Activated CD8-positive, alpha-beta T cell treated with anti-CD3 and anti-CD28 coated beads for 36 hours (primary cell): ENCODE measurements at regions not wholly inside any gene's neighbourhood (a gene's known extent, or its start where the extent isn't known, plus 50 kb on each side); places are given as distances from the start of the nearest gene placed in this dataset.

ENCODE experiments used
- ATAC-seq: fragments of 200-7000 bp; cut with Tn5 transposase; one replicate; pipeline ENCODE4 v1.10.0; 2021; ENCODE audit warnings: mild to moderate bottlenecking, moderate library complexity
- CTCF ChIA-PET: fragments of 350-600 bp; sonication (Branson Sonifier 250); formaldehyde crosslinking; loops from one replicate; lab custom pipeline; 2021; ENCODE audit warnings: antibody characterized with exemption; lab: Charles Lee
- POLR2A ChIA-PET: fragments of 350-600 bp; sonication (Branson Sonifier 250); formaldehyde crosslinking; loops from one replicate; lab custom pipeline; 2021; ENCODE audit warnings: antibody characterized with exemption; lab: Charles Lee
- DNase-seq: peaks from one replicate; pipeline ENCODE4 v3.0.0-alpha.2; 2020
- H3K27ac Mint-ChIP-seq: one replicate; pipeline ENCODE4 v1.8.0; 2021; ENCODE audit warnings: mild to moderate bottlenecking, mixed read lengths
- H3K27me3 Mint-ChIP-seq: one replicate; pipeline ENCODE4 v1.8.0; 2021; ENCODE audit warnings: mixed read lengths
- H3K36me3 Mint-ChIP-seq: one replicate; pipeline ENCODE4 v1.8.0; 2021; ENCODE audit warnings: low read depth, mixed read lengths
- H3K4me1 Mint-ChIP-seq: one replicate; pipeline ENCODE4 v1.8.0; 2021; ENCODE audit warnings: low read depth, mixed read lengths
- H3K4me3 Mint-ChIP-seq: one replicate; pipeline ENCODE4 v1.8.0; 2021; ENCODE audit warnings: mild to moderate bottlenecking, moderate library complexity, mixed read lengths
- H3K9me3 Mint-ChIP-seq: one replicate; pipeline ENCODE4 v1.8.0; 2021; ENCODE audit warnings: mixed read lengths
- intact Hi-C: fragments of 100-400 bp; cut with micrococcal nuclease; formaldehyde crosslinking; loops from one replicate; pipeline ENCODE4 v1.10.0; 2022
- TF ChIP-seq, protein P1 (sequence below): fragments of 200-600 bp; IDR thresholded peaks from one replicate; pipeline ENCODE4 v1.8.0; 2022; ENCODE audit warnings: antibody characterized with exemption, mild to moderate bottlenecking

DNA sequence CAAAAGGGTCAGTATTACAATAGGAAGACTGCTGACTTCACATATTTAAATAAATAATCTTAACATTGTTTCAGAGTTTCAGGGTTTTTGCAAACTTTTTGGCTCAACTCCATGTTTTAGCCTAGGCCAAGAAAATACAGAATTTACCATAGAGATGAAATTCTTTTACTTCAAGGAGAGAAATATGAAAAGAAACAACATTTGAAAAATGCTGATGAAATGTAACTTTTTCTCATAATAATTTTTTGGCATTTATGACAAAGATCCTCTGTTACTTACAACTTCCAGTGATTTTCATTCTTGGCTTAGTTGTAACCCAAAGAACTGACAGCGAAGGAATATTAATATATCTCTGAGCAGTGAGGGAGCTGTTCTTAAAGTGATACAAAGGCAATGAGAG lies 316.1 kb upstream of the EMCN start:
- TF ChIP-seq, protein P1, sequence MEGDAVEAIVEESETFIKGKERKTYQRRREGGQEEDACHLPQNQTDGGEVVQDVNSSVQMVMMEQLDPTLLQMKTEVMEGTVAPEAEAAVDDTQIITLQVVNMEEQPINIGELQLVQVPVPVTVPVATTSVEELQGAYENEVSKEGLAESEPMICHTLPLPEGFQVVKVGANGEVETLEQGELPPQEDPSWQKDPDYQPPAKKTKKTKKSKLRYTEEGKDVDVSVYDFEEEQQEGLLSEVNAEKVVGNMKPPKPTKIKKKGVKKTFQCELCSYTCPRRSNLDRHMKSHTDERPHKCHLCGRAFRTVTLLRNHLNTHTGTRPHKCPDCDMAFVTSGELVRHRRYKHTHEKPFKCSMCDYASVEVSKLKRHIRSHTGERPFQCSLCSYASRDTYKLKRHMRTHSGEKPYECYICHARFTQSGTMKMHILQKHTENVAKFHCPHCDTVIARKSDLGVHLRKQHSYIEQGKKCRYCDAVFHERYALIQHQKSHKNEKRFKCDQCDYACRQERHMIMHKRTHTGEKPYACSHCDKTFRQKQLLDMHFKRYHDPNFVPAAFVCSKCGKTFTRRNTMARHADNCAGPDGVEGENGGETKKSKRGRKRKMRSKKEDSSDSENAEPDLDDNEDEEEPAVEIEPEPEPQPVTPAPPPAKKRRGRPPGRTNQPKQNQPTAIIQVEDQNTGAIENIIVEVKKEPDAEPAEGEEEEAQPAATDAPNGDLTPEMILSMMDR: no peak
- ChIA-PET POLR2A (no interaction called here), CTCF (no interaction called here)
- no peak overlapping the region for H3K27ac Mint-ChIP-seq
- ATAC-seq: no peak
- H3K9me3 Mint-ChIP-seq: no peaks in the 10 kb centered on the region
- no peak for DNase-seq
- intact Hi-C loops: no loop called here
- H3K36me3 Mint-ChIP-seq: no peaks in the 10 kb centered on the region
- peaks cover 3% of the 10 kb centered on the region for H3K27me3 Mint-ChIP-seq
- H3K4me3 Mint-ChIP-seq: no peak overlapping the region
- no peaks in the 10 kb centered on the region for H3K4me1 Mint-ChIP-seq

DNA sequence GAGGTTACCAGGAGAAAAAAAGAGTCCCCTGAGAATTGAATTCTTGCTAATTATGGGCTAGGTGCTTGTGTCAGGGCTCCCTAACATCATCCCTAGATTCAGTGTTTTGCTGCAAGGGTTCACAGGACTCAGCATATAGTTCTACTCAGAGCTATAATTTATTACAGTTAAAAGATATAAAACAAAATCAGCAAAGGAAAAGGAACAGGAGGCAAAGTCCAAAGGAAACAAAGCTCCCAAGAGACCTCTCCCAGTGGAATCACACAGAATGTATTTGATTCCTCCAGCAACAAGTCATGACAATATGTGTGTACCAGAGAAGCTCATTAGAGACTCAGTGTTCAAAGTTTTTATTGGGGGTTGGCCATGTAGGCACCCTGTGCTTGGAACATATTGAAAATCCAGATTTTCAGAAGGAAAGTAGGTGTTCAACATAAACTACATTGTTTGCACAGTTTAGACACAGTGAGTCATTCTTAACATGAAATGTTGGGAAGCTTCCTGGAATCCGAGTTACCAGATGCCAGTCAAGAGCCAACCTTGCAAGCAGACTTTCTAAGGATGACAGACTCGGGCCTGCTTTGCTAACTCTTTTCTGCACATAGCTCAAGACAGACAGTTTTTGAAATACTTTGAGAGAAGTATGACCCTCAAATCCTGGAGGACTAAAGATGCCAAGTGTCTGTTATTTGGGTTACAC lies 311.3 kb upstream of the EMCN start:
- no peak overlapping the region for H3K4me3 Mint-ChIP-seq
- ChIA-PET POLR2A (interaction anchor here (0.6 kb wide), 1 partner anchor 135 kb away, joined by 3 read pairs; no protein-coding TSS in a partner anchor), CTCF (no interaction called here)
- H3K4me1 Mint-ChIP-seq: no peaks in the 10 kb centered on the region
- intact Hi-C loops: no loop called here
- peaks cover 4% of the 10 kb centered on the region for H3K9me3 Mint-ChIP-seq
- ATAC-seq: no peak
- H3K36me3 Mint-ChIP-seq: no peaks in the 10 kb centered on the region
- no peak for DNase-seq
- H3K27me3 Mint-ChIP-seq: no peaks in the 10 kb centered on the region
- TF ChIP-seq, protein P1: no peak
- no peak overlapping the region for H3K27ac Mint-ChIP-seq

DNA sequence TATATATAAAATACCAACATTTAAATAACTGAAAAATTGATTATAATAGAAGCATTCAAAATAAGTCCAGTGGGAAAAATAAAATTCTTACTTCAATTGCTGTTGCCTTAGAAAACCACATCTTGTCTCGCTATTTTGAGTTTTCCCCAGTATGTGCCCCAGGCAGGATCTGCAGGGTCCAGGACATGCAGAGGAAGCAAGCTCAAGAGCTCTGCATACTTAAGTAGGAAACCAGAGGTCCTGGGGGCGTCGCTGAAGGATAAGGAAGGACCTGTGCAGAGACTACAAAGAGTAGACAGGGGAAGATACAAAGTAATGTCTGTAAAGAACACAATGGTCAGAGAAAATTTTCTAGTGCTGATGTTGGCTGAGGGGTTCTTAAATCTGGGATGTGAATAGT lies 310.5 kb upstream of the EMCN start:
- H3K9me3 Mint-ChIP-seq: peaks cover 4% of the 10 kb centered on the region
- POLR2A ChIA-PET: no interaction called here
- TF ChIP-seq, protein P1: no peak
- CTCF ChIA-PET: no interaction called here
- no peak for ATAC-seq
- intact Hi-C loops: no loop called here
- no peaks in the 10 kb centered on the region for H3K27me3 Mint-ChIP-seq
- H3K36me3 Mint-ChIP-seq: no peaks in the 10 kb centered on the region
- DNase-seq: no peak
- H3K4me3 Mint-ChIP-seq: no peak overlapping the region
- H3K4me1 Mint-ChIP-seq: peaks cover 2% of the 10 kb centered on the region
- no peak overlapping the region for H3K27ac Mint-ChIP-seq

DNA sequence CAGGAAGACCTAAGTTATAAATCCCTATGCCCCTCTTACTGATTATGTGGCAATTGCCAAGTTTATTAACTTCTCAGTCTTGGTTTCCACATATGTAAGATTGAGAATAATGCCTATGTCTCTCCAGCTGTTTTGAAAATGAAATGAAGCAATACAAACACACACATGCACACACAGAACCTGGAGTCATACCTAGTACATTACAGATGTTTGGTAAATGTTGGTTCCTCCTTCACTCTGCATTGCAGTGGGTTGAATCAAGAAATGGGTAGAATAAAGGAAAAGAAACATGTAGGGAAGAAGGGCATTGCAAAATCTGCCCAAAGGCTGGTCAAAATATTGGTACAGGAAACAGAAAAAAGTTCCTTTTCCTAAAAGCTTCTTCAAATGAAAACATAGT lies 309.9 kb upstream of the EMCN start:
- ChIA-PET CTCF (no interaction called here), POLR2A (no interaction called here)
- intact Hi-C loops: no loop called here
- no peak for ATAC-seq
- no peaks in the 10 kb centered on the region for H3K27me3 Mint-ChIP-seq
- no peaks in the 10 kb centered on the region for H3K36me3 Mint-ChIP-seq
- no peak overlapping the region for H3K4me3 Mint-ChIP-seq
- H3K4me1 Mint-ChIP-seq: peaks cover 8% of the 10 kb centered on the region
- H3K27ac Mint-ChIP-seq: no peak overlapping the region
- no peak for DNase-seq
- peaks cover 4% of the 10 kb centered on the region for H3K9me3 Mint-ChIP-seq
- TF ChIP-seq, protein P1: no peak

DNA sequence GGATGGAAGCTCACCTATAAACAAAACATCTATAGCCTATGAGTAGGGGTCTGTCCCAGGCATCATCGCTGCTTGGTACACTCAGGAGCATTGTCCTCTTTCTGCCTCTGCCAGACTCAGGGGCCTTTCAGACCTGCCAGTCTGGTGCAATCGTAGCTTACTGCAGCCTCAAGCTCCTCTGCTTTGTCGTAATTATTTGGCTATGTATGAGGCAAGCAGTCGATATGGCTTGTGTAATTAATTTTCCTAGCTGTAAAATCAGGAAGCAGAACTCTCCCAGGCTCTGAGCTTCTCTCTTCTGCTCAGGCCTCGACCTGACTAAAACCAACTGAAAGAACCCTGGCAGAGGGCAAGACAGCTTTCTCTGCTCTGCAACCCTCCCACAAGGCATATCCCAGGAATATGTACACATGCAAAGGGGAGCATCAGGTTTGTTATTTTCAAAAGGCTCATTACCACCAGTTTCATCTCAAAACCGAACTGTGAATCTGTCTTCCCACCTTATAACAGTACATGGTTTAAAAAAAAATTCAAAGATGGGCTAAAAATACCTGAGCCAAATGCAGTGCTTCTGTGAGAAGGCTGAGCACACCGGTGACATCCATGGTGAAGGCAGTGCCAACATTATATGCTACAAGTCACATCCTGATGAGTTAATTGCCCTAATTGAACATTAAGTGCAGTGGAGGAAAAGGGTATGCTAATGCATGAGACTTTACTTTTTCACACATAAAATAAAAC lies 309.2 kb upstream of the EMCN start:
- POLR2A ChIA-PET: no interaction called here
- Mint-ChIP-seq H3K27ac (no peak overlapping the region), H3K27me3 (peaks cover 2% of the 10 kb centered on the region), H3K4me1 (peaks cover 11% of the 10 kb centered on the region), H3K4me3 (no peak overlapping the region), H3K9me3 (peaks cover 4% of the 10 kb centered on the region), H3K36me3 (no peaks in the 10 kb centered on the region)
- intact Hi-C loops: no loop called here
- no peak for ATAC-seq
- CTCF ChIA-PET: no interaction called here
- TF ChIP-seq, protein P1: no peak
- no peak for DNase-seq
